ENCODE measurements at regions not wholly inside any gene's neighbourhood (a gene's known extent, or its start where the extent isn't known, plus 50 kb on each side); places are given as distances from the start of the nearest gene placed in this dataset.
"Not testable (repeated sequence)": the region's sequence is repeated elsewhere in the genome, so short reads cannot be mapped to it uniquely, and the experiment has no call there.

DNA sequence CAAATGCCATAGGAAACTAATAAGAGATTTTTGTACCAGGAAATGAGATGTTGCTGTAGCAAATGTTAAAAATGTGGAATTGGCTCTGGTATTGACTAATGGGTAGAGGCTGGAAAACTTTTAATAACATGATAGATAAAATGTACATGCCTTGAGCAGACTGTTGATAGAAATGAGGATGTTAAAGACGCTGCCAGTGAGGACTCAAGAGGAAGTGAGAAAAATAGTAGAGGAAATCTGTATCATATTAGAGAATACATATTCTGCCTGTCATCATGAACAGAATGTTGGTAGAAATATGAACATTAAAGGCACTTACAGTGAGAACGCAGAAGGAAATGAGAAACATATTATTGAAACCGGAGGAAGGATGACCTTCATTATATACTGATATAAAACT is 577.2 kb upstream of the HTR2C start:
- intact Hi-C loops (cut with DNase I), result no loop called here
- no peak for DNase-seq
- H3K27ac ChIP-seq, result no peak overlapping the region
- TF ChIP-seq, protein P1, sequence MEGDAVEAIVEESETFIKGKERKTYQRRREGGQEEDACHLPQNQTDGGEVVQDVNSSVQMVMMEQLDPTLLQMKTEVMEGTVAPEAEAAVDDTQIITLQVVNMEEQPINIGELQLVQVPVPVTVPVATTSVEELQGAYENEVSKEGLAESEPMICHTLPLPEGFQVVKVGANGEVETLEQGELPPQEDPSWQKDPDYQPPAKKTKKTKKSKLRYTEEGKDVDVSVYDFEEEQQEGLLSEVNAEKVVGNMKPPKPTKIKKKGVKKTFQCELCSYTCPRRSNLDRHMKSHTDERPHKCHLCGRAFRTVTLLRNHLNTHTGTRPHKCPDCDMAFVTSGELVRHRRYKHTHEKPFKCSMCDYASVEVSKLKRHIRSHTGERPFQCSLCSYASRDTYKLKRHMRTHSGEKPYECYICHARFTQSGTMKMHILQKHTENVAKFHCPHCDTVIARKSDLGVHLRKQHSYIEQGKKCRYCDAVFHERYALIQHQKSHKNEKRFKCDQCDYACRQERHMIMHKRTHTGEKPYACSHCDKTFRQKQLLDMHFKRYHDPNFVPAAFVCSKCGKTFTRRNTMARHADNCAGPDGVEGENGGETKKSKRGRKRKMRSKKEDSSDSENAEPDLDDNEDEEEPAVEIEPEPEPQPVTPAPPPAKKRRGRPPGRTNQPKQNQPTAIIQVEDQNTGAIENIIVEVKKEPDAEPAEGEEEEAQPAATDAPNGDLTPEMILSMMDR (IDR thresholded peaks at IDR 0.05), result no peak
- H3K36me3 ChIP-seq, result no peaks in the 10 kb centered on the region
- H3K27me3 ChIP-seq, result no peaks in the 10 kb centered on the region
- H3K4me1 ChIP-seq, result no peaks in the 10 kb centered on the region
- no peak for ATAC-seq
- no peak overlapping the region for H3K4me3 ChIP-seq
- no peaks in the 10 kb centered on the region for H3K9me3 ChIP-seq

GRCh38 chrX:113996781-113997180 is 587.1 kb upstream of the HTR2C start:
- no peak for ATAC-seq
- no peak overlapping the region for H3K27ac ChIP-seq
- no peaks in the 10 kb centered on the region for H3K9me3 ChIP-seq
- H3K4me3 ChIP-seq, result no peak overlapping the region
- no peaks in the 10 kb centered on the region for H3K4me1 ChIP-seq
- H3K27me3 ChIP-seq, result no peaks in the 10 kb centered on the region
- DNase-seq, result no peak
- no peaks in the 10 kb centered on the region for H3K36me3 ChIP-seq
- intact Hi-C loops (cut with DNase I), result no loop called here
- TF ChIP-seq, protein P1 (IDR thresholded peaks at IDR 0.05), result no peak

DNA sequence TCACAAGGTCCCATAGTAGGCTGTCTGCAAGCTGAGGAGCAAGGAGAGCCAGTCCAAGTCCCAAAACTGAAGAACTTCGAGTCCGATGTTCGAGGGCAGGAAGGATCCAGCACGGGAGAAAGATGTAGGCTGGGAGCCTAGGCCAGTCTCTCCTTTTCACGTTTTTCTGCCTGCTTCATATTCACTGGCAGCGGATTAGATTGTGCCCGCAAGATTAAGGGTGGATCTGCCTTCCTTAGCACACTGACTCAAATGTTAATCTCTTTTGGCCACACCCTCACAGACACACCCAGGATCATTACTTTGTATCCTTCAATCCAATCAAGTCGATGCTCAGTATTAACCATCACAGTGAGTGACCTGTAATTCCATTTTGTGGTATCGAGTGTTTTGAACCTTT is 592.2 kb upstream of the HTR2C start:
- H3K4me3 ChIP-seq; H3K9me3 ChIP-seq; intact Hi-C loops (cut with DNase I); DNase-seq; H3K27me3 ChIP-seq; ATAC-seq; H3K4me1 ChIP-seq; H3K36me3 ChIP-seq; H3K27ac ChIP-seq: not testable (repeated sequence)

GRCh38 chrX:113990669-113991068 is 593.2 kb upstream of the HTR2C start:
- H3K36me3 ChIP-seq; H3K27me3 ChIP-seq; H3K27ac ChIP-seq; H3K4me3 ChIP-seq; H3K4me1 ChIP-seq; intact Hi-C loops (cut with DNase I); DNase-seq; H3K9me3 ChIP-seq: not testable (repeated sequence)
- ATAC-seq, result peak; percentile 42

DNA sequence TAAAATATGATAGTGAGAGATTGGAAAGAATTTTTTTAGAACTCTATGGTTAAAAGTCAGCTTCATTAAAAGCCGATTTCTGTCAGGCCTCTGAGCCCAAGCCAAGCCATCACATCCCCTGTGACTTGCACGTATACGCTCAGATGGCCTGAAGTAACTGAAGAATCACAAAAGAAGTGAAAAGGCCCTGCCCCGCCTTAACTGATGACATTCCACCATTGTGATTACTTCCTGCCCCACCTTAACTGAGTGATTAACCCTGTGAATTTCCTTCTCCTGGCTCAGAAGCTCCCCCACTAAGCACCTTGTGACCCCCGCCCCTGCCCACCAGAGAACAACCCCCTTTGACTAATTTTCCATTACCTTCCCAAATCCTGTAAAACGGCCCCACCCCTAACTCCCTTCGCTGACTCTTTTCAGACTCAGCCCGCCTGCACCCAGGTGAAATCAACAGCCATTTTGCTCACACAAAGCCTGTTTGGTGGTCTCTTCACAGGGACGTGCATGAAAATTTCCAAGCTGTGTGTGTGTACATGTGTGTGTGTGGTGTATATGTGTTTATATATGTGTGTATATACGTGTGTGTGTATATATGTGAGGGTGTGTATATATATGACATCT is 595.5 kb upstream of the HTR2C start:
- H3K9me3 ChIP-seq; ATAC-seq; H3K4me1 ChIP-seq; H3K27ac ChIP-seq; intact Hi-C loops (cut with DNase I); H3K36me3 ChIP-seq; DNase-seq; H3K27me3 ChIP-seq; H3K4me3 ChIP-seq: not testable (repeated sequence)

DNA sequence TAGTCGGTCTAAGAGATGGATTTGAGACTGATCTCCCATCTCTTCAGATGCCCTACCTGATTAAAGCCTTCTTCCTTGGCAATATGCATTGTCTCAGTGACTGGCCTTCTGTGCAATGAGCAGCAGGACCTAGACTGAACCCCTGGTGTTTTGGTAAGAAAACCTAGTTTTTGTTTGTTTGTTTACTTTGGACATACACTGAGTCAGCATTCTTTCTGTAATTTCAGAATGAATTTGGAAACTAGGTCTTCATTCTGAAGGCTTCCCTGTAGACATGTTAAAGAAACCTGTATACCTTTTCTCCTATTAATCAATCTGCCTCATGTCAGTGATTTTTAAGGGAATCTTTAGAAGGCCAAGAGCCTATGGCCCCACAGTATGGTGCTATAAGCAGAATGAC is 597.5 kb upstream of the HTR2C start:
- no peak overlapping the region for H3K27ac ChIP-seq
- ATAC-seq (no peak), DNase-seq (no peak)
- no peaks in the 10 kb centered on the region for H3K27me3 ChIP-seq
- no peak overlapping the region for H3K4me3 ChIP-seq
- H3K36me3 ChIP-seq, result no peaks in the 10 kb centered on the region
- no peaks in the 10 kb centered on the region for H3K4me1 ChIP-seq
- no peaks in the 10 kb centered on the region for H3K9me3 ChIP-seq
- TF ChIP-seq, protein P1 (IDR thresholded peaks at IDR 0.05), result no peak
- intact Hi-C loops (cut with DNase I), result no loop called here

GRCh38 chrX:113982766-113983165 is 601.1 kb upstream of the HTR2C start:
- Histone ChIP-seq H3K27ac (no peak overlapping the region), H3K4me1 (no peaks in the 10 kb centered on the region), H3K4me3 (no peak overlapping the region), H3K36me3 (no peaks in the 10 kb centered on the region), H3K27me3 (no peaks in the 10 kb centered on the region), H3K9me3 (no peaks in the 10 kb centered on the region)
- DNase-seq (no peak), ATAC-seq (no peak)
- TF ChIP-seq, protein P1 (IDR thresholded peaks at IDR 0.05), result no peak
- intact Hi-C loops (cut with DNase I), result no loop called here

Measured in left lung (tissue), 4 donors.